GM23338 (cell line): ENCODE measurements at regions not wholly inside any gene's neighbourhood (a gene's known extent, or its start where the extent isn't known, plus 50 kb on each side); places are given as distances from the start of the nearest gene placed in this dataset.

Experiments used
- ATAC-seq: fragments of 200-7000 bp; cut with Tn5 transposase; 3 replicates; pipeline ENCODE4 v1.9.1; 2020
- DNase-seq: peaks from one replicate; pipeline ENCODE4 v3.0.0-alpha.2; 2015; ENCODE audit warnings: low spot score
- H2AFZ ChIP-seq: fragments of 200-600 bp; sonication (generic); 2 replicates; pipeline ENCODE4 v1.8.0; 2016; ENCODE audit warnings: antibody characterized with exemption, mild to moderate bottlenecking, moderate library complexity
- H3F3A ChIP-seq: fragments of 200-600 bp; sonication (generic); replicated peaks from 2 replicates; pipeline ENCODE4 v1.8.0; 2017; ENCODE audit warnings: antibody characterized with exemption, mixed run types, low read depth
- H3K27ac ChIP-seq: fragments of 200-600 bp; sonication (generic); 2 replicates; pipeline ENCODE4 v1.6.1; 2016; ENCODE audit warnings: low read depth
- H3K27me3 ChIP-seq: fragments of 200-600 bp; sonication (generic); 2 replicates; pipeline ENCODE4 v1.8.0; 2016; ENCODE audit warnings: mild to moderate bottlenecking, mixed run types, moderate library complexity; ENCODE audit not compliant: insufficient read depth
- H3K36me3 ChIP-seq: fragments of 200-600 bp; sonication (generic); 2 replicates; pipeline ENCODE4 v1.8.0; 2016; ENCODE audit warnings: mild to moderate bottlenecking; ENCODE audit not compliant: insufficient read depth
- H3K4me1 ChIP-seq: fragments of 200-600 bp; sonication (generic); 2 replicates; pipeline ENCODE4 v1.8.0; 2016; ENCODE audit warnings: mild to moderate bottlenecking, moderate library complexity; ENCODE audit not compliant: insufficient read depth
- H3K4me2 ChIP-seq: fragments of 200-600 bp; sonication (generic); 2 replicates; pipeline ENCODE4 v1.7.1; 2017; ENCODE audit warnings: mixed run types
- H3K4me3 ChIP-seq: fragments of 200-600 bp; sonication (generic); 2 replicates; pipeline ENCODE4 v1.6.1; 2016; ENCODE audit warnings: mixed run types
- H3K79me2 ChIP-seq: fragments of 200-600 bp; sonication (generic); replicated peaks from 2 replicates; pipeline ENCODE4 v1.8.0; 2017; ENCODE audit warnings: mild to moderate bottlenecking; ENCODE audit not compliant: insufficient read depth
- H3K9me2 ChIP-seq: fragments of 200-600 bp; sonication (generic); 2 replicates; pipeline ENCODE4 v1.8.0; 2017; ENCODE audit not compliant: insufficient read depth
- H4K20me1 ChIP-seq: fragments of 200-600 bp; sonication (generic); replicated peaks from 2 replicates; pipeline ENCODE4 v1.8.0; 2017; ENCODE audit warnings: mild to moderate bottlenecking; ENCODE audit not compliant: insufficient read depth
- H3K27ac Mint-ChIP-seq: 2 replicates; pipeline ENCODE4 v1.8.0; 2020; ENCODE audit warnings: inconsistent platforms, mild to moderate bottlenecking, moderate library complexity, mixed read lengths
- H3K27me3 Mint-ChIP-seq: 3 replicates; pipeline ENCODE4 v1.8.0; 2022; ENCODE audit warnings: low read depth, mild to moderate bottlenecking, moderate library complexity, mixed read lengths, inconsistent platforms; ENCODE audit not compliant: insufficient read depth, poor library complexity
- H3K36me3 Mint-ChIP-seq: 3 replicates; pipeline ENCODE4 v1.8.0; 2021; ENCODE audit warnings: low read depth, mild to moderate bottlenecking, inconsistent platforms, moderate library complexity, mixed read lengths
- H3K4me1 Mint-ChIP-seq: 3 replicates; pipeline ENCODE4 v1.8.0; 2020; ENCODE audit warnings: mild to moderate bottlenecking, inconsistent platforms, mixed read lengths
- H3K4me3 Mint-ChIP-seq: 3 replicates; pipeline ENCODE4 v1.8.0; 2021; ENCODE audit warnings: moderate library complexity, mild to moderate bottlenecking, inconsistent platforms, mixed read lengths
- H3K9me3 Mint-ChIP-seq: 3 replicates; pipeline ENCODE4 v1.8.0; 2020; ENCODE audit warnings: moderate library complexity, mild to moderate bottlenecking, inconsistent platforms, mixed read lengths
- CREB1 ChIP-seq: fragments of 250-450 bp; sonication (Bioruptor Pico); IDR thresholded peaks from 2 replicates; pipeline ENCODE4 v1.5.0; 2020; ENCODE audit warnings: low read depth, mild to moderate bottlenecking, moderate library complexity
- EZH2 ChIP-seq: fragments of 200-600 bp; sonication (generic); IDR thresholded peaks from one replicate; pipeline ENCODE4 v1.8.0; 2017; ENCODE audit warnings: antibody characterized with exemption, mild to moderate bottlenecking, low read depth; ENCODE audit not compliant: unreplicated experiment
- EZH2phosphoT487 ChIP-seq: fragments of 200-600 bp; sonication (generic); IDR thresholded peaks from one replicate; pipeline ENCODE4 v1.8.1; 2018; ENCODE audit warnings: antibody characterized with exemption; ENCODE audit not compliant: unreplicated experiment
- JUNB ChIP-seq: IDR thresholded peaks from one replicate; pipeline ENCODE4 v1.6.1; 2016; ENCODE audit warnings: antibody characterized with exemption; ENCODE audit not compliant: unreplicated experiment
- NANOG ChIP-seq: IDR thresholded peaks from 2 replicates; pipeline ENCODE4 v1.6.1; 2016; ENCODE audit warnings: antibody characterized with exemption, borderline replicate concordance
- POLR2AphosphoS5 ChIP-seq: IDR thresholded peaks from 2 replicates; pipeline ENCODE4 v1.6.1; 2016; ENCODE audit warnings: antibody characterized with exemption, low read depth
- STAT1 ChIP-seq: IDR thresholded peaks from one replicate; pipeline ENCODE4 v1.6.1; 2016; ENCODE audit warnings: antibody characterized with exemption; ENCODE audit not compliant: unreplicated experiment
- ZNF114 ChIP-seq: fragments of 250-450 bp; sonication (Bioruptor Pico); IDR thresholded peaks from 2 replicates; pipeline ENCODE4 v1.5.0; 2020; ENCODE audit warnings: mild to moderate bottlenecking, moderate library complexity
- ZNF331 ChIP-seq: fragments of 250-450 bp; sonication (Bioruptor Pico); IDR thresholded peaks from 2 replicates; pipeline ENCODE4 v1.5.0; 2020; ENCODE audit warnings: low read depth, mild to moderate bottlenecking, moderate library complexity
- ZNF462 ChIP-seq: fragments of 250-450 bp; sonication (Bioruptor Pico); IDR thresholded peaks from 2 replicates; pipeline ENCODE4 v1.5.0; 2020; ENCODE audit warnings: mild to moderate bottlenecking, moderate library complexity
- TF ChIP-seq, protein P1 (sequence below): IDR thresholded peaks from one replicate; pipeline ENCODE4 v1.6.1; 2018; ENCODE audit warnings: antibody characterized with exemption; ENCODE audit not compliant: unreplicated experiment
- TF ChIP-seq, protein P2 (sequence below): IDR thresholded peaks from 2 replicates; pipeline ENCODE4 v1.6.1; 2016; ENCODE audit warnings: antibody characterized with exemption
- TF ChIP-seq, protein P3 (sequence below), 2 experiments: fragments of 200-600 bp in 1 of 2; sonication (generic) in 1 of 2; conservative IDR thresholded peaks; 2 replicates each; pipeline versions ENCODE4 v1.5.1 to v1.6.1; 2016 to 2017; ENCODE audit warnings: antibody characterized with exemption in 2 of 2, low read depth in 2 of 2, mild to moderate bottlenecking in 2 of 2, moderate library complexity in 1 of 2

GRCh38 chr2:2410987-2411386, 79.9 kb upstream of the MYT1L start (continued):
- no peak for TF ChIP-seq POLR2AphosphoS5
- no peak for TF ChIP-seq ZNF331 (CRISPR knock-in tag)
- TF ChIP-seq EZH2 = no peak
- no peak for TF ChIP-seq EZH2phosphoT487

- Histone ChIP-seq H3K27ac (no peak overlapping the region), H3K4me1 (no peaks in the 10 kb centered on the region), H3K9me2 (0 out of 2 replicates have a peak, but pooled peaks cover 2% of the 10 kb centered on the region), H3F3A (no peaks in the 10 kb centered on the region), H4K20me1 (no peaks in the 10 kb centered on the region), H3K4me3 (no peak overlapping the region), H2AFZ (no peak overlapping the region), H3K36me3 (0 out of 2 replicates have a peak, but pooled peaks cover 4% of the 10 kb centered on the region), H3K4me2 (no peak overlapping the region), H3K79me2 (no peaks in the 10 kb centered on the region), H3K27me3 (no peaks in the 10 kb centered on the region)
- ATAC-seq (no peak), DNase-seq (no peak)
- peaks cover 4% of the 10 kb centered on the region; the same call in 1 of the 3 replicates for H3K9me3 Mint-ChIP-seq
- H3K27ac Mint-ChIP-seq = no peak overlapping the region
- no peaks in the 10 kb centered on the region for H3K27me3 Mint-ChIP-seq
- no peaks in the 10 kb centered on the region for H3K36me3 Mint-ChIP-seq
- H3K4me3 Mint-ChIP-seq = no peak overlapping the region
- no peak for TF ChIP-seq NANOG
- TF ChIP-seq, protein P1, sequence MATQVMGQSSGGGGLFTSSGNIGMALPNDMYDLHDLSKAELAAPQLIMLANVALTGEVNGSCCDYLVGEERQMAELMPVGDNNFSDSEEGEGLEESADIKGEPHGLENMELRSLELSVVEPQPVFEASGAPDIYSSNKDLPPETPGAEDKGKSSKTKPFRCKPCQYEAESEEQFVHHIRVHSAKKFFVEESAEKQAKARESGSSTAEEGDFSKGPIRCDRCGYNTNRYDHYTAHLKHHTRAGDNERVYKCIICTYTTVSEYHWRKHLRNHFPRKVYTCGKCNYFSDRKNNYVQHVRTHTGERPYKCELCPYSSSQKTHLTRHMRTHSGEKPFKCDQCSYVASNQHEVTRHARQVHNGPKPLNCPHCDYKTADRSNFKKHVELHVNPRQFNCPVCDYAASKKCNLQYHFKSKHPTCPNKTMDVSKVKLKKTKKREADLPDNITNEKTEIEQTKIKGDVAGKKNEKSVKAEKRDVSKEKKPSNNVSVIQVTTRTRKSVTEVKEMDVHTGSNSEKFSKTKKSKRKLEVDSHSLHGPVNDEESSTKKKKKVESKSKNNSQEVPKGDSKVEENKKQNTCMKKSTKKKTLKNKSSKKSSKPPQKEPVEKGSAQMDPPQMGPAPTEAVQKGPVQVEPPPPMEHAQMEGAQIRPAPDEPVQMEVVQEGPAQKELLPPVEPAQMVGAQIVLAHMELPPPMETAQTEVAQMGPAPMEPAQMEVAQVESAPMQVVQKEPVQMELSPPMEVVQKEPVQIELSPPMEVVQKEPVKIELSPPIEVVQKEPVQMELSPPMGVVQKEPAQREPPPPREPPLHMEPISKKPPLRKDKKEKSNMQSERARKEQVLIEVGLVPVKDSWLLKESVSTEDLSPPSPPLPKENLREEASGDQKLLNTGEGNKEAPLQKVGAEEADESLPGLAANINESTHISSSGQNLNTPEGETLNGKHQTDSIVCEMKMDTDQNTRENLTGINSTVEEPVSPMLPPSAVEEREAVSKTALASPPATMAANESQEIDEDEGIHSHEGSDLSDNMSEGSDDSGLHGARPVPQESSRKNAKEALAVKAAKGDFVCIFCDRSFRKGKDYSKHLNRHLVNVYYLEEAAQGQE = no peak
- no peak for TF ChIP-seq CREB1
- TF ChIP-seq JUNB = no peak
- TF ChIP-seq, protein P2, sequence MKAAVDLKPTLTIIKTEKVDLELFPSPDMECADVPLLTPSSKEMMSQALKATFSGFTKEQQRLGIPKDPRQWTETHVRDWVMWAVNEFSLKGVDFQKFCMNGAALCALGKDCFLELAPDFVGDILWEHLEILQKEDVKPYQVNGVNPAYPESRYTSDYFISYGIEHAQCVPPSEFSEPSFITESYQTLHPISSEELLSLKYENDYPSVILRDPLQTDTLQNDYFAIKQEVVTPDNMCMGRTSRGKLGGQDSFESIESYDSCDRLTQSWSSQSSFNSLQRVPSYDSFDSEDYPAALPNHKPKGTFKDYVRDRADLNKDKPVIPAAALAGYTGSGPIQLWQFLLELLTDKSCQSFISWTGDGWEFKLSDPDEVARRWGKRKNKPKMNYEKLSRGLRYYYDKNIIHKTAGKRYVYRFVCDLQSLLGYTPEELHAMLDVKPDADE = no peak
- TF ChIP-seq STAT1 = no peak
- TF ChIP-seq EZH2 = no peak
- TF ChIP-seq POLR2AphosphoS5 = no peak
- TF ChIP-seq ZNF331 (CRISPR knock-in tag) = no peak
- no peak for TF ChIP-seq ZNF462 (CRISPR knock-in tag)
- TF ChIP-seq ZNF114 (CRISPR knock-in tag) = no peak
- TF ChIP-seq, protein P3, sequence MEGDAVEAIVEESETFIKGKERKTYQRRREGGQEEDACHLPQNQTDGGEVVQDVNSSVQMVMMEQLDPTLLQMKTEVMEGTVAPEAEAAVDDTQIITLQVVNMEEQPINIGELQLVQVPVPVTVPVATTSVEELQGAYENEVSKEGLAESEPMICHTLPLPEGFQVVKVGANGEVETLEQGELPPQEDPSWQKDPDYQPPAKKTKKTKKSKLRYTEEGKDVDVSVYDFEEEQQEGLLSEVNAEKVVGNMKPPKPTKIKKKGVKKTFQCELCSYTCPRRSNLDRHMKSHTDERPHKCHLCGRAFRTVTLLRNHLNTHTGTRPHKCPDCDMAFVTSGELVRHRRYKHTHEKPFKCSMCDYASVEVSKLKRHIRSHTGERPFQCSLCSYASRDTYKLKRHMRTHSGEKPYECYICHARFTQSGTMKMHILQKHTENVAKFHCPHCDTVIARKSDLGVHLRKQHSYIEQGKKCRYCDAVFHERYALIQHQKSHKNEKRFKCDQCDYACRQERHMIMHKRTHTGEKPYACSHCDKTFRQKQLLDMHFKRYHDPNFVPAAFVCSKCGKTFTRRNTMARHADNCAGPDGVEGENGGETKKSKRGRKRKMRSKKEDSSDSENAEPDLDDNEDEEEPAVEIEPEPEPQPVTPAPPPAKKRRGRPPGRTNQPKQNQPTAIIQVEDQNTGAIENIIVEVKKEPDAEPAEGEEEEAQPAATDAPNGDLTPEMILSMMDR (conservative IDR thresholded peaks at IDR 0.05; ENCODE audit: low read depth in 2 of 2) = no peak
- H3K4me1 Mint-ChIP-seq = no peaks in the 10 kb centered on the region
These were observed 78.4 kb upstream of the MYT1L start for GRCh38 chr2:2409481-2409880.
